ENCODE measurements at regions not wholly inside any gene's neighbourhood (a gene's known extent, or its start where the extent isn't known, plus 50 kb on each side); places are given as distances from the start of the nearest gene placed in this dataset.
"Not testable (repeated sequence)": the region's sequence is repeated elsewhere in the genome, so short reads cannot be mapped to it uniquely, and the experiment has no call there.

GRCh38 chr14:83021323-83021722, 1487.7 kb upstream of the SEL1L start:
- DNase-seq = no peak

DNA sequence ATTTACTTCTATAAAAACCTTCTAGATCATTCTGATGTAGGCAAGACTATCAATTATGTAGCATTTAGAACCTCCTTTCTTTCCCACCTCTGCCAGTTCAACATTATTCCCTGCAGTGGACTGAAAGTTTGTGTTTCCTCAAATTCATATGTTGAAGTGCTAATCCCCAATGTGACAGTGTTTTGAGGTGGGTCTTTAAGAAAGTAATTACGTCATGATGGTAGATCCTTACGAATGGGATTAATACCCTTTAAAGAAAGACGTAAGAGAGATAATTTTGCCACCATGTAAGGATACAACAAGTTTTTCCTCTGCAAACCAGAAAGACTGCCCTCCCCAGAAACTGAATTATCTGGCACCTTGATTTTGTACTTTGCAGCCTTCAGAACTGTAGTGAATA, 1489.7 kb upstream of the SEL1L start:
- no peak for DNase-seq

- no peak for DNase-seq
Observed at GRCh38 chr14:83041224-83041623, 1507.6 kb upstream of the SEL1L start.

GRCh38 chr14:83042858-83043257, 1509.2 kb upstream of the SEL1L start:
- DNase-seq = no peak

DNA sequence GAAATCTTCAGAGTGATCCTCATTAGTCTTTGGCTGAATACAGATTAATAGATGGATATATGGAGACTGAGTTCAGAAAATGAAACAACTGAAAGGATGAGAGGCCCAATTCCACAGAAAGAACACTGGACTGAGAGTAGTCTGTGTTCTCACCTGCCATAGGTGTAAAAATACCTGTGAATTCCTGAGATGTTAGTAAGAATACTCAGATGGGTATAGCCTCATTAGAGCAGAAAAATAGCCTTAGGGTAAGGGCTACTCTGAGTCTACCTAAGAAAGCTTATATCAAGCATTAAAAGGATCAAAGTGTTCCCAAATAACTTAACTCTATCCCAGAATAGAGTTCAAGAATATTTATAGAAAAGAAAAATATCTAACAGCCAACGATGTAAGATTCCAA, 1510.3 kb upstream of the SEL1L start:
- DNase-seq = no peak

GRCh38 chr14:83047059-83047830, 1513.6 kb upstream of the SEL1L start:
- no peak for DNase-seq

DNA sequence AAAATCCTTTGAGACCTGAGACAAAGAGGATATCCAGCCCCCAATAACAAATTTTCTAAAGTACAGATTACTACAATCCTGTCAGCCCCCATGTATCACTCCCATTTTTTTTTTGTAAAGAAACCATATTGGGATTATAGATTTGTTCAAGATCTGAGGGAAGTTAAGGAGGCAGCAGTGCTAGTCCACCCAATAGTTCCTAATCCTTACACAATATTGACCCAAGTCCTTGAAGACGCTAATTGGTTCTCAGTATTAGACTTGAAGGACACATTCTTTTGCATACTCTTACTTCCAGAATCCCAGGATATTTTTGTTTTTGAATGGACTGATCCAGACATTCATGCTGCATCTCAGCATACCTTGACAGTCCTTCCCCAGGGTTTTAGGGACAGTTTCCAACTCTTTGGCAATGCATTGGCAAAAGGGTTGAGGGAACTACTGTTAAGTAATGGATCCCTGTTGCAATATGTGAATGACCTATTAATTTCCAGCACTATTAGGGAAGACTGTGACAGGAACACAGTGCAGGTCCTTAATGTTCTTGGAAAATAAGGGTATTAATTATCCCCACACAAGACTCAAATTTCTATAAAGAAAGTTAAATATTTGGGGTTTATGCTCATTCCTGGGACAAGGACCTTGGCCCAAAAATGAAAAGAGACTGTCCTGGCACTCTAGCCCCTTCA, 1519.5 kb upstream of the SEL1L start:
- DNase-seq = no peak

- no peak for DNase-seq
Observed at GRCh38 chr14:83058068-83058467, 1524.4 kb upstream of the SEL1L start.

- DNase-seq = peak; percentile 3
Observed at GRCh38 chr14:83071888-83072501, 1538.3 kb upstream of the SEL1L start.

- DNase-seq = no peak
Observed at GRCh38 chr14:83085136-83085535, 1551.5 kb upstream of the SEL1L start.

DNA sequence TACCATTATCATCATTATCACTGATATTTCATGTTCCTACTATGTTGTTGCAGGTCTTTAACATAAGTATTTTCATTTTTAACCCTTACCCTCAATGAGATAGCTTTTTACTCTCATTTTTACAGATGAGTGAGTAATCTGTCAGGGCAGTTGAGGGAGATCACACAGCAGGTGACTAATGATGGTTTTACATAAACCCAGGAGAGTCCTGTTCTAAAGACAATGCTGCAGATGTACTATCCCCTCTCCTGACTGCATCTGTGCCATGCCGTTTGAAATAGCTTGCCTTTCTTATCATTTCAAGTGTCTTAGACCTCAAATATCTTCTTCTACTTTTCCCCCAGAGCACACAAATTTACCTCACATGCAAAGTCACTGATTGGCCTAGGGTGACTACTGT, 1552.1 kb upstream of the SEL1L start:
- peak; percentile 11 for DNase-seq

GRCh38 chr14:83091991-83092956, 1558.6 kb upstream of the SEL1L start:
- DNase-seq = not testable (repeated sequence)

GRCh38 chr14:83096092-83096491, 1562.4 kb upstream of the SEL1L start:
- DNase-seq = no peak

GRCh38 chr14:83101846-83102245, 1568.2 kb upstream of the SEL1L start:
- DNase-seq = no peak

DNA sequence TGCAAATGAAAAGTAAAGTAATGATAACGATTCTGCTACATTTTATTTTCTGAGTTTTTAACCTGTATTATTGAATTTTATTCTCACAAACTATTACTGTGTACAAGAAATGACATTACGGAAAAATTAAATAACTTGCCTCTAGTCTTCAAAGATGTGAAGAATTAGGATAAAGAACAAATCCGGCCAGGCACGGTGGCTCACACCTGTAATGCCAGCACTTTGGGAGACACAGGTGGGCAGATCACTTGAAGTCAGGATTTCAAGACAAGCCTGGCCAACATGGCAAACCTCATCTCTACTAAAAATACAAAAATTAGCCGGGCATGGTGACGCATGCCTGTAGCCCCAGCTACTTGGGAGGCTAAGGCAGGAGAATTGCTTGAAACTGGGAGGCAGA, 1584.4 kb upstream of the SEL1L start:
- DNase-seq = no peak

- no peak for DNase-seq
Observed at GRCh38 chr14:83120187-83120586, 1586.5 kb upstream of the SEL1L start.

- DNase-seq = no peak
Observed at GRCh38 chr14:83126076-83126475, 1592.4 kb upstream of the SEL1L start.

DNA sequence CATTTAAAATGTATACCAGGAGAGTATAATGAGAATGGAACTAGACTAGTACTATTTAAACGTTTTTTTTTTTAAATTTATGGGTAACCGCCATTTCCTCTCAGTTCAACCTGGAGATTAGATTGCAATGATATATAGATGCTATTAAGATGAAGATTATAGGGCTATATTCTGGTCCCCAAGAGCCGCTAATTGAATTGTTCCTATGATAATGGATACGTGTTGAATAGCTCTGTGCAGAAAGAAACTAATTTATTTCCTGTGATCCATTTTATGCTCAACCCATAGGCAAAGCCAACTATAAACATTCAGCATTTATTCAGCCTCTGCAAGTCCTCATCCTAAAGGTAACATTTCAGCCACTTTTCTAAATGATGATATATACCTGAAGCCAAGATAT, 1595.1 kb upstream of the SEL1L start:
- DNase-seq = no peak

GRCh38 chr14:83129496-83129895, 1595.8 kb upstream of the SEL1L start:
- DNase-seq = no peak

DNA sequence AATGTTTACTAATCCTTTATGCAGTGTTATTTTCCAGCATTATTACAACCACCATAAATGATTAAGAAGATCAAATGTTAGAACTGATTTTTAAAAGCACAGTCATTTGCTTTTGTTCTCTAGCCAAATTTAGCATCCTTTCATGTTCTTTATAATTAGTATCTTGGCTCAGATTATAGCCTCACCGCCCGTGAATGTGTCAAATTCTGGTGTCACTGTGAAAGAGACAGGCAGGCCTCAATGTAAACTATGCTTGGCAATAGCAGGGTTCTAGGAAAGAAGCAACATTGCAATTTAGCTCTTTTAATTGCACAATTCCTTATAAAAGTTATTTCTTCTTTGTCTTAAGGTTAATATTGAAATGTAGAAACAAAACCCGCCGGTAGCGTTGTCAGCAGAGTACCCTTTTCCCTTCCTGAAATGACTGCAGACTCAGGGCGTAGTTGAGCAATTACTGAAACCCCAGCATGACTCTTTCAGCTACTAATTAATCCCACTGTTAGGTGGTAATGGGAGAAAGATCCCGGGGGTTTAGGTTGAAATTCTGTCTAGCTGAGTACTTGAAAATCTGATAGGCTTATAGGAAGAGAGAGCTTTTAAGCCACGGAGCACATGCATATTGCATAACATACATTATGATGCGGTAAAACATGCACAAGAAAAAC, 1600.5 kb upstream of the SEL1L start:
- DNase-seq = peak; percentile 72

DNA sequence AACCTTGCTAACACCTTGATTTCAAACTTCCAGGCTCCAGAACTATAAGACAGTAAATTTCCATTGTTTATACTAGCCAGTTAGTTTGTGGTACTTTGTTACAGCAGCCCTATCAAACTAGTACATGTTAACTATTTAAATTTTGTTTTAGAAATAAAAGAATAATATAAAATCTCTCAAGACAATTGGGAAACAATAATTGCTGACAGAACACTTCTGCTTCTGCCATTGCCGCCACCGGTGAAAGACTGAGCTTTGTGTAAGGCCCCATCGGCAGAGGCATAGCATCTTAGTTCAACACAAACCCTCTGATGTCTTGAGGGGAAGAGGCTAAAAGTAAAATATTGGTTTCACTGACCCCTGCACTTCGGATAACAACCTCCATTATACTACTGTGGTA, 1607.1 kb upstream of the SEL1L start:
- DNase-seq = no peak

DNA sequence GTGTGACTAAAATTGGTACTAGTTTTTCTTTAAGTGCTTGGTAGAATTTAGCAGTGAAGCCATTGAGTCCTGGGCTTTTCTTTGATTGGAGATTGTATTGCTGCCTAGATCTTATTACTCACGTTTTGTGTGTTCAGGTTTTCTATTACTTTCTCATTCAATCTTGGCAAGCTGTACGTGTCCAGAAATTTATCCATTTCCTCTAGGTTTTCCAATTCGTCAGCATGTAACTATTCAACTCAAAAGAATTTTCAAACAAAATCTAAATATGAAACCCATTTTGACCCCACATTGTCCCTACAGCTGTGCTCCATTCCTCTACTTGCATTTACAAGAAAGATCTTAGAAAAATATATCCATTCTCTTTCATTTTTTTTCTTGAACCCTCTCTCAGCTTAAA, 1613.4 kb upstream of the SEL1L start:
- no peak for DNase-seq

All from NCI-H146 (cell line).